GM12892 (cell line): ENCODE measurements at regions not wholly inside any gene's neighbourhood (a gene's known extent, or its start where the extent isn't known, plus 50 kb on each side); places are given as distances from the start of the nearest gene placed in this dataset.

ENCODE experiments used
- POLR2A ChIP-seq: IDR thresholded peaks from 2 replicates; pipeline ENCODE4 v1.6.1; 2011; ENCODE audit warnings: low read depth, low read length, control low read depth
- POLR2AphosphoS5 ChIP-seq: IDR thresholded peaks from 2 replicates; pipeline ENCODE4 v1.6.1; 2011; ENCODE audit warnings: low read depth, low read length, control low read depth
- TAF1 ChIP-seq: IDR thresholded peaks from 2 replicates; pipeline ENCODE4 v1.6.1; 2011; ENCODE audit warnings: low read depth, mild to moderate bottlenecking, control low read depth, low read length, borderline replicate concordance

DNA sequence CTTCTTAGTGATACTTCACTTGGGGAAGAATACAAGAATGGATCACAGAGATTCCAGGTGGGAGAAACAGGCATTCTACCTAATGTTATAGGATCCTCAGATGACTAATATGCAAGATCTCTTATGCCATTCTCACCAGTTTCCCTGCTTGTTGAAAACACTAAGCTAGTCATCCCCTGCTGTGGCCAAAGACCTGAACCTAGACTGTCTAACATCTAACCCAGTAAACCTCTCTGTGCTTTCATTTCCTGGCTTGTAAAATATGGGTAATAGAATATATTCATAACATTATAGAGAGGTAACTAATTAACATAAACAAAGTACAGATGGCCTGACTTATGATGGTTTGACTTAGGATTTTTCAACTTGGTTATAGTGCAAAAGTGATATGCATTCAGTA is 776.3 kb downstream of the TUSC7 start:
- TF ChIP-seq POLR2AphosphoS5 (no peak), POLR2A (no peak), TAF1 (no peak)
